HG03196 (cell line): ENCODE measurements at regions not wholly inside any gene's neighbourhood (a gene's known extent, or its start where the extent isn't known, plus 50 kb on each side); places are given as distances from the start of the nearest gene placed in this dataset.

Source experiments
- ATAC-seq: cut with Tn5 transposase; IDR thresholded peaks from one replicate; pipeline ENCODE4 v1.9.1; 2021; ENCODE audit not compliant: unreplicated experiment

DNA sequence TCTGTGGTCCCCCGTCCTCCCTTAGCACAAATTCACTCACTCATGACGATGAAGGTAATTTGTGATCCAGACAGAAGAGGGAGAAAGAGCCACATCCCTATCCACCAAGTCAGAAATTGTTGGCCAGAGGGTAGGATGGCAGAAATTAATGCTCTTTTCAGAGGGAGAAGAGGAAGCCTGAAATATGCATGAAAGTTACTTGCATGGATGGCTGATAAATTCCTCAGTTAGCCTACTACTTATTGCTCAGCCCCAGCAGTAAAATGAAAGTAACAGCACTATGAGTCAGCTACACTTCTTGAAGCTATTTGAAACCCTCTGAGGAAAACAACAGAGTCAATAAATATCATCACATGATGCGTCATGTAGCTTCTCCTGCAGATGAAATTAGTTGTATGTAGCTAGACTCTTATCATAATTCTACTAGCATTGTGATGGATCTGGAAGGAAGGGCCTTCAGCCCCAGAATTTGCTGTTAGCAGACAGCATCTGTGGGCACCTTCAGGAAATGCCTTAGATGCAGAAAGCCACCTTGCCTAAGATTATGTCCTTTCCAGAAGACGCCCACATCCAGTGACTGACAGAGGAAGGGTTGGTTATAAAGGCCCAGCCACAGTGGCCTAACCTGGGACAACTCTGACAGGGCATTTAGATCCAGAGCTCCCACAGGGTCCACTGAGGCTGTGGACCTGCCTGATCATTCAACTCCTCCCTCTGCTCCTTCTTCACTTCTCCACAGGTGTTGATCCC is 81.2 kb upstream of the CCDC112 start:
- ATAC-seq: peak; percentile 65

- ATAC-seq: no peak
Observed at GRCh38 chr5:115375893-115376292, 79.4 kb upstream of the CCDC112 start.

- no peak for ATAC-seq
Observed at GRCh38 chr5:115374057-115374775, 77.8 kb upstream of the CCDC112 start.

DNA sequence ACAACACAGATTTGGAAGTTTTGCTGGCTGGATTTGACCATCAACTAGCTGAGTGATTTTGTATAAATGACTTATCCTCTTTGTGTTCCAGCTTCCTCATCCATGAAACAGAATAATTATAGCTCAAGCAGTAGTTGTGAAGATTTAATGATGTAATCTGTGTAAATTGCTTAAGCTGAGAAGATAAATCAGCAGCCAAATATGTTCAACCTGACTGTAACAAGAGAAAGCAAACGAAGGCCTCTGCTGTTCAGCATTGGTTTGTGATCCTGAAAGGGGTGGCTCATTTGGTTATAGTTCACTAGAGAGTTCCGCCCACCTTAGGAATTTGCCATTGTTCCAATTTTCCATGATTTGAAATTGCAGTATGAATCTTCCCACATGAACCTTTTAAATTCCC is 75.7 kb upstream of the CCDC112 start:
- ATAC-seq: no peak

- ATAC-seq: no peak
Observed at GRCh38 chr5:115369430-115370144, 73.1 kb upstream of the CCDC112 start.

GRCh38 chr5:115366223-115366622 is 69.8 kb upstream of the CCDC112 start:
- ATAC-seq: no peak

DNA sequence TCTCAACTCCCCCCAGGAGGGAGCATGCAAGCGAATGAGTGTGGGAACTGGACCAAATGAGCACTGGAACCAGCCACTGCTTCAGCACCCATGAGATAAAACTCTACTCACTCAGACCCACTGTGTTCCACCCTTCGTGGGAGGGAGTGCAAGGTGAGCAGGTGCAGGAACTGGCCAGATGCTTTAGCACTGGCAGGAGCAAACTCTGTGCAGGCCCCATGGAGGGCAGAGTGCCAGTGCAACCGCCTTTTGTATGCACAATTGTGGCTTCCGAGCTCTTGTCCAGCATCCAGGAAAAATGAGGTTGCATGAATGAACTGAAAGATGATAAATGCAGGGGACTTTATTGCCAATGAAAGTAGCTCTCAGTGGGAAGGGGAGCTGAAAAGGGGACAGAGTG is 67.4 kb upstream of the CCDC112 start:
- no peak for ATAC-seq

- ATAC-seq: no peak
Observed at GRCh38 chr5:115360046-115360685, 63.7 kb upstream of the CCDC112 start.

GRCh38 chr5:115355767-115356381 is 59.4 kb upstream of the CCDC112 start:
- ATAC-seq: no peak

GRCh38 chr5:115355095-115355494 is 58.6 kb upstream of the CCDC112 start:
- ATAC-seq: no peak

- no peak for ATAC-seq
Observed at GRCh38 chr5:115354246-115354645, 57.8 kb upstream of the CCDC112 start.

DNA sequence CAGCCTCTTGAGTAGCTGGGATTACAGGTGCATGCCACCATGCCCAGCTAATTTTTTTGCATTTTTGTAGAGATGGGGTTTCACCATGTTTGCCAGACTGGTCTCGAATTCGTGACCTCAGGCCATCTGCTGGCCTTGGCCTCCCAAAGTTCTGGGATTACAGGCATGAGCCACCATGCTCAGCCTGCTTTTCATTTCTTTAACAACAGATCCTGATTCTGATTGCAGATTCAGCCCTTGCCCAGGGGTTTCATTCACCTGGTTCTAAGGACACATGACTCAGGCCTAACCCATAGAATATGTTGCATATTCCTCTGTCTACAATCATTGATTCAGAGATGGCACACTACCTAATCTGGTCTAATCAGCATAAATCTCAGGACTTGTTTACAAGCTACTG is 56.1 kb upstream of the CCDC112 start:
- ATAC-seq: no peak

DNA sequence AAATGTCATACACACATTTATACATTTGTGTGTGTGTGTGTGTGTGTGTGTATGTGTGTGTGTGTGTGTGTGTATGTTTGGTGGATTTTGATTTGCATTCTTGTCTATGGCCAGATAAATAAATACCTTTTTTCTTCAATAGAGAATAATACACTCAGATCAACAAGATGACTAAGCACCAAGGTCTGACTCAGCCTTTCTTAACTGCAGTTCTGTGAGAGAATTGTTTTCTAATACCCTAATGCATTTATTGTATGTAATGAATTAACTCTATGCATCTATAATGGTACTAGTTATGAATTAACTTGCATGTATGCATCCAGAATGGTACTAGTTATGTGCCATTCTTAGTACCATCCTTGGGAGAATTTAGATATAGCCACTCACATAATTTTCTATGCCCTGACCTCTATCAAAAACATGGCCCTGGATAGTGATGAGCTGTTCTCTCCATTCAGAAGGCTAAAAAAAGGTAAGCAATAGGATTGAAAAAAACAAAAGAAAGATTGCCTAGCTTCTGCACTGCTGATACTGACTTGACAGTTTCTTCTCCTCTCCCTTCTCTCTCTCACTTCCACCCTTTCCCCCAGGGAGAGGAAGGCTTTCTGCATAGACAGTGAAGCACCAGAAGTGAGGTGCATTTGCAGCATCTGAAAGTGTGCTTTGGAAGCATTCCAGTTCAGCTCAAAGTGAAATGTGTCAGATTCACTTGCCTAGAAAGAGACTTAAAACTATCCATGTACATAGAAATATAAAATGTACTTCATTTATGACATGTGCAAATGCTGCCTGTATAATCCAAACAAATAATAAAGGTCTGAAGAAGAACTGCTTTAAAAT is 55.1 kb upstream of the CCDC112 start:
- ATAC-seq: no peak

DNA sequence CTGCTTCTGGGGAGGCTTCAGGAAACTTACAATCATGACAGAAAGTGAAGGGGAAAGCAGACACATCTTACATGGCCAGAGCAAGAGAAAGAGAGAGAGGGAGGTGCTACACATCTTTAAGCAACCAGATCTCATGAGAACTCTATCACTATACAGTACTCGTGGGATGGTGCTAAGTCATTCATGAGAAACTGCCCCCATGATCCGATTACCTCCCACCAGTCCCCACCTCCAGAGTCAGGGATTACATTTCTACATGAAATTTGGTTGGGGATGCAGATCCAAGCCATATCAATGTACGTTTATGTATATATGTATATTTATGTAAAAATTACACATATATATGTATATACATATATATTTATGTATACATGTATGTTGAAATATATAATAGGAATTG is 54.4 kb upstream of the CCDC112 start:
- no peak for ATAC-seq

GRCh38 chr5:115349001-115349817 is 52.8 kb upstream of the CCDC112 start:
- no peak for ATAC-seq

- ATAC-seq: no peak
Observed at GRCh38 chr5:115348175-115348574, 51.7 kb upstream of the CCDC112 start.
